Epithelial cell of proximal tubule (primary cell): ENCODE measurements at regions not wholly inside any gene's neighbourhood (a gene's known extent, or its start where the extent isn't known, plus 50 kb on each side); places are given as distances from the start of the nearest gene placed in this dataset.

Experiments used
- DNase-seq: peaks from one replicate; pipeline ENCODE4 v3.0.0-alpha.2; 2011; ENCODE audit warnings: low read depth
- H3K4me3 ChIP-seq: 2 replicates; pipeline ENCODE4 v1.5.1; 2011; ENCODE audit warnings: low read depth, mild to moderate bottlenecking, low read length
- TF ChIP-seq, protein P1 (sequence below): conservative IDR thresholded peaks from 2 replicates; pipeline ENCODE4 v1.5.1; 2012; ENCODE audit warnings: low read depth, mild to moderate bottlenecking, low read length

DNA sequence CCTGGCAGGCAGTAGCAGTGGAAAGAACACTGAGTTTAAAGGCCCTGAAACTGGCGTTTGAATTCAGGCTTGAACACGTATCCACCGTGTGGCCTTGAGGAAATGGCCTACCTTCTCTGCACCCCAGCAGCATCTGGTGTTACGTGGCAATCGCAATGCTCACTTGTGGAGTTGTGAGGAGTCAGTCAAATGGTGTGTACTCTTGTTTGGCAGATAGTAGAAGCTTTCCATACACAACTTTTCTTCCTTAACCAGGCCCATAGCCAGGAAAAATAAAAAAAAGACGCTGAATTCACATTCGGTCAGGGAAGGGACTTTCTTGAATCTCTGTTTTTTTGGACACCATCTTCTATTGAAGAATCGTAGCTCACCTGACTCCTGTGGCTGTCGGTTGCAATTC, 1101.5 kb upstream of the KLHL29 start:
- H3K4me3 ChIP-seq, result no peak overlapping the region
- TF ChIP-seq, protein P1, sequence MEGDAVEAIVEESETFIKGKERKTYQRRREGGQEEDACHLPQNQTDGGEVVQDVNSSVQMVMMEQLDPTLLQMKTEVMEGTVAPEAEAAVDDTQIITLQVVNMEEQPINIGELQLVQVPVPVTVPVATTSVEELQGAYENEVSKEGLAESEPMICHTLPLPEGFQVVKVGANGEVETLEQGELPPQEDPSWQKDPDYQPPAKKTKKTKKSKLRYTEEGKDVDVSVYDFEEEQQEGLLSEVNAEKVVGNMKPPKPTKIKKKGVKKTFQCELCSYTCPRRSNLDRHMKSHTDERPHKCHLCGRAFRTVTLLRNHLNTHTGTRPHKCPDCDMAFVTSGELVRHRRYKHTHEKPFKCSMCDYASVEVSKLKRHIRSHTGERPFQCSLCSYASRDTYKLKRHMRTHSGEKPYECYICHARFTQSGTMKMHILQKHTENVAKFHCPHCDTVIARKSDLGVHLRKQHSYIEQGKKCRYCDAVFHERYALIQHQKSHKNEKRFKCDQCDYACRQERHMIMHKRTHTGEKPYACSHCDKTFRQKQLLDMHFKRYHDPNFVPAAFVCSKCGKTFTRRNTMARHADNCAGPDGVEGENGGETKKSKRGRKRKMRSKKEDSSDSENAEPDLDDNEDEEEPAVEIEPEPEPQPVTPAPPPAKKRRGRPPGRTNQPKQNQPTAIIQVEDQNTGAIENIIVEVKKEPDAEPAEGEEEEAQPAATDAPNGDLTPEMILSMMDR, result no peak
- no peak for DNase-seq

DNA sequence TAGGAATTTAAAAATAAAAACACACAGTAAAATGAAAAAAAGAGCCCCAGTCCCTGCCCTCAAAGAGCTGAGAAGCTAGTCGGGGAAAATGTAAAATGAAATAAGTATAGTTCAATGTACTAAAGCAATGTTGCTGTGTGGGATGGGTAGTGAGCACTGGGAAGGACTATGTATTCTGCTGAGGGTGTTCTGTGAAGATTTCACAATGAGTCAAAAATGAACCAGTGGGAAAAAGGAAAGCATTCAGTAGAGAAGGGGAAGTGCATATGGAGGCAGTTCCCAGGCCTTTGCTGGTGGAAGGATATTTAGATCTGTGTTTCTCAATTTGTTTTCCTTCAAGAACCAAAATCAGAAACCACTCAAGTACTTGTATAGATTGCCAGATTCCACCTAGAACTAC, 1094.7 kb upstream of the KLHL29 start:
- TF ChIP-seq, protein P1, result no peak
- DNase-seq, result no peak
- no peak overlapping the region for H3K4me3 ChIP-seq

DNA sequence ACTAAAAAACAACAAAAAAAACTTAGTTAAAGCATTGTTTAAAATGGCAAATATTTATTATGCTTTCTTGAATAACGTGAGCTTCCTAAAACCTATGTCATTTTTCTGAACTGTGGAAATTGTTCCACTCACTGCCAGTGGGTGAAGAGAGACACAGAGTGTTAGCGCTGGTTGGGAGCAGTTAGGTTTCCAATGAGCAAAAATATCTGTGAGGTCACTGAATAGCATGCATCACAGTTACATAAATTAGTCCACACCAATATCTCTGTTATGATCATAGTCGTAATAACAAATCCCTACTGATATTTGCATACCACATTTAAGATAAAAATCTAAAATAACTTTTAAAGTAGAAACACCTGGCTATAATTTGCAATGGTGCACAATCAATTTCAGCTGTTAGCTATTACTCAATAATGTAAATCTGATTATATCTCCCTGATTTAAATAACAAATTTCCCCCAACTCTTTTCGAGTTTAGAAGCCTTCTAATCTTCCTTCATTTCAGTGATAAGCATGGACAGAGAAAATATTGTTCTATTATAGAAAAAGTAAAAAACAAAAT, 1094.0 kb upstream of the KLHL29 start:
- TF ChIP-seq, protein P1, result no peak
- DNase-seq, result no peak
- H3K4me3 ChIP-seq, result no peak overlapping the region

DNA sequence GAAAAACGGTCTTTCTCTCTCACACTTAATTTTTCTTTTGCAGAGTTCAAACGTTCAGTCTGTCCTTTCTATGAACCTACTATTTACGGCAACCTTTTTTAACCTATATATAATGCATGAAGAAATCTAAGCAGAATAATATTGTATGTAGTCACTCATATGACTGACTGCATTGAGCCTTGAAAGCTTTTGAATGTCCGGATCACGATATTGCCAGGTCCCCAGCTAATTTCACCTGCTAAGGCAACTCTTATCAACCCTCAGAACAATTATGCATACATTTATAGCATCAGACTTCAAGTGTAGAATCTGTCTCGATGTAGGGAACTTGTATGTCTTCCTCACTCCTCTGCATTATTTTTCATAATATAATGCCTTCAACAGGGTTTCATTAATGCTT, 1083.8 kb upstream of the KLHL29 start:
- H3K4me3 ChIP-seq, result no peak overlapping the region
- DNase-seq, result no peak
- TF ChIP-seq, protein P1, result no peak

DNA sequence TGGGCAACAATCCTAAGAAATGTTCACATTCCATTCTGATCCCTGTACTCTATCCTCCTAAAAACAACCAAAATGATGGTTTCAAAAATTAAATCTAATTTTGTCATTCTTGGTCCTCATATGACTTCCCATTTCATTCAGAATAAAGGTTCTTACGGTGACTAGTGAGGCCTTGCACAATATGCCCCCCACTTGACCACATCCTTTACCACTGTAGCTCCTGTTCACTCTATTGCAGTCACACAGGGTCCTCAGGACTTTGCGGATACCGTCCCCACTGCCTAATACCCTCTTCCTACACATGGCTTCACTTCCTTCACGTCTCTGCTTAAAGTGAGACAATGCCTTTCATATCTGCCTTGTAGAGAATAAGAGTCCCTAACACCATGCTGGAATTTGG, 1058.7 kb upstream of the KLHL29 start:
- no peak overlapping the region for H3K4me3 ChIP-seq
- DNase-seq, result no peak
- TF ChIP-seq, protein P1, result no peak

DNA sequence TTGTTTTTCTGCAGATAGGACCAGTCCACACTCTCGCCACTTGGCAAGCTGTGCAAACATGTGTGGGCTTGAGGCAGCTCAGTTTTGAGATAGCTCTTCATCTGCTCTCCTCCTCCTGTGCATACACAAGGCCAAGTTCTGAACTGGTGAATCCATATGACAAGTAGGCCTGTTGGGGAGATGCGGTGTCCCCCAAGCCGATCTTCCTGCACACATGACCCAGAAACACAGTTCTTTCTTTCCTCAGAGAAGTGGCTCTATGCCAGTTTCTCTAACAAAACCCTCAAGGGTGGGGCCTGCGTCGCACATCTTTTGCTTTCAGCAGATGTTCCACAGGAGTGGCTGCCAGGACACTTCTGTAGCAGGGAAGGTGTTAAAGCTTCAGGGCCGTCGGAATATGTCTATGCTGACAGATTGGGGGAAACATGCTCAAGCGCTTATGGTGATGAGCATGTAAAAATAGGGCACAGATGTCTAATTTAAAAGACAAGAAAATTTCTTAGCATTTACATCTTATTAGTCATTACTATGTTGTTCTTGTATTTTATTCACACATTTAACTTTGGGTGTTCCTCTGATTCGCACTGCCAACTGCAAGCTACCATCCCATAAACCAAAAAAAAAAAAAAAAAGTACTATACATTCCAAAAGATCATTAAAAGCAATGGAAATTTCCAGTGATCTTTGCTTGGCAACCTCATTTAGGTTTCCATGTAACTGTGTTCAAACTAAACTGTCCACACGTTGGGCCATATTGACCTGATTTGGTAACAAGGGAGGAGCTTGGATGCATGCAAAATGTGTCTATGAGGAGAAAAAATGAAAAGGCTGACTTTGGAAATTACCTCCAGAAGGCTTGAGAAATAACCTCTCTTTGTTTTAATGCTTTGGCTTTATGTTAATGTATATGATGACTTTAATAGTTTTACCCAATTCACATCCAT, 1055.5 kb upstream of the KLHL29 start:
- no peak overlapping the region for H3K4me3 ChIP-seq
- TF ChIP-seq, protein P1, result no peak
- no peak for DNase-seq

DNA sequence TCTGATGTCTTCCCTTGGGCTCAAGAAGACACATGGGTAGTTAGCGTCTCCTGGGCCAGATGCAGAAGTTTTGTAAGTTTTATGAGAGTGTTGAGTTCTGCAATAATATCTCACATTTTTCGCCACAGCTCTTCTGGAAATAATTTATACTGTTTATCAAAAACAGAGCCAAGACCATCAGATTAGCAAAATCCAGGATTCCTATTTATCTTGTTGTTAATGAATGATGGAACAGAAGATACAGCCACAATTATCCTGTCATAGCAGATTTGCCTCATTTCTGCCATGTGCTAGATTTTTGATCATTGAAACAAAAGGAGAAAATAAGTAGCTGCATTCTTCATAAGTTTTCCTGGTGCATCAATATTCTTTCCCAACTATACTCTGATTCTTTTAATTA, 1048.6 kb upstream of the KLHL29 start:
- no peak overlapping the region for H3K4me3 ChIP-seq
- DNase-seq, result no peak
- TF ChIP-seq, protein P1, result no peak
